ENCODE measurements at regions not wholly inside any gene's neighbourhood (a gene's known extent, or its start where the extent isn't known, plus 50 kb on each side); places are given as distances from the start of the nearest gene placed in this dataset.

- in situ Hi-C loops (cut with MboI; ENCODE audit: low sequenced_read_pairs in 4 of 4) (no loop called here), intact Hi-C loops (cut with DNase I; ENCODE audit: low total_unique reads) (no loop called here)
- H3K27ac ChIP-seq = no peak overlapping the region
- H3K4me3 ChIP-seq = no peak overlapping the region
- no peaks in the 10 kb centered on the region for H3K36me3 ChIP-seq
- TF ChIP-seq, protein P1, sequence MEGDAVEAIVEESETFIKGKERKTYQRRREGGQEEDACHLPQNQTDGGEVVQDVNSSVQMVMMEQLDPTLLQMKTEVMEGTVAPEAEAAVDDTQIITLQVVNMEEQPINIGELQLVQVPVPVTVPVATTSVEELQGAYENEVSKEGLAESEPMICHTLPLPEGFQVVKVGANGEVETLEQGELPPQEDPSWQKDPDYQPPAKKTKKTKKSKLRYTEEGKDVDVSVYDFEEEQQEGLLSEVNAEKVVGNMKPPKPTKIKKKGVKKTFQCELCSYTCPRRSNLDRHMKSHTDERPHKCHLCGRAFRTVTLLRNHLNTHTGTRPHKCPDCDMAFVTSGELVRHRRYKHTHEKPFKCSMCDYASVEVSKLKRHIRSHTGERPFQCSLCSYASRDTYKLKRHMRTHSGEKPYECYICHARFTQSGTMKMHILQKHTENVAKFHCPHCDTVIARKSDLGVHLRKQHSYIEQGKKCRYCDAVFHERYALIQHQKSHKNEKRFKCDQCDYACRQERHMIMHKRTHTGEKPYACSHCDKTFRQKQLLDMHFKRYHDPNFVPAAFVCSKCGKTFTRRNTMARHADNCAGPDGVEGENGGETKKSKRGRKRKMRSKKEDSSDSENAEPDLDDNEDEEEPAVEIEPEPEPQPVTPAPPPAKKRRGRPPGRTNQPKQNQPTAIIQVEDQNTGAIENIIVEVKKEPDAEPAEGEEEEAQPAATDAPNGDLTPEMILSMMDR (IDR thresholded peaks at IDR 0.05 in 4 of 5, conservative IDR thresholded peaks at IDR 0.05 in 1 of 5) = no peak
- TF ChIP-seq POLR2A (IDR thresholded peaks at IDR 0.05) = no peak
- H3K4me1 ChIP-seq = no peaks in the 10 kb centered on the region
- H3K9me3 ChIP-seq = no peaks in the 10 kb centered on the region
- no peaks in the 10 kb centered on the region for H3K27me3 ChIP-seq
- DNase-seq (no peak), ATAC-seq (no peak)
Measured at GRCh38 chr18:75531212-75531850, 103.8 kb upstream of the SMIM21 start.

GRCh38 chr18:75530566-75531211 lies 103.2 kb upstream of the SMIM21 start:
- H3K4me3 ChIP-seq = no peak overlapping the region
- ATAC-seq (no peak), DNase-seq (no peak)
- in situ Hi-C loops (cut with MboI; ENCODE audit: low sequenced_read_pairs in 4 of 4) (no loop called here), intact Hi-C loops (cut with DNase I; ENCODE audit: low total_unique reads) (no loop called here)
- no peak overlapping the region for H3K27ac ChIP-seq
- H3K27me3 ChIP-seq = no peaks in the 10 kb centered on the region
- H3K9me3 ChIP-seq = no peaks in the 10 kb centered on the region
- TF ChIP-seq POLR2A (IDR thresholded peaks at IDR 0.05) = no peak
- TF ChIP-seq, protein P1 (IDR thresholded peaks at IDR 0.05 in 4 of 5, conservative IDR thresholded peaks at IDR 0.05 in 1 of 5) = no peak
- no peaks in the 10 kb centered on the region for H3K4me1 ChIP-seq
- H3K36me3 ChIP-seq = no peaks in the 10 kb centered on the region

DNA sequence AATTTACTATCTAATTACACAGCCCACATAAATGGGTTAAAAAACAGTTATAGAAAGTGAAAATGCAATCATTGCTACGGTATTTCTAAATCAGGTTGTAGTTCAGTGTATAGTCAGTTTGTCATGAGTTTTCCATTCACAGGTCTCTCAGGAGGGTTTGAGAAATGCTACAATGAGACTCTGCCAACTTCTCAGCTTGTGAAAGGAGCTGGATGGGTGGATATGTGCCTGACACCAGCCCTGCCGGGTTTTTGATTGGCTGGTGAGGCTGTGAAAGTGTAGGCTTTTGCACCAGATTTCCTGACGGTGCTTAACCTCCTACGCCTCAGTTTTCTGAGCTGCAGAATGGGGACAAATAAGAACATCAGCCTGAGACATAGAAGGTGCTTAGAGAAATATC lies 102.6 kb upstream of the SMIM21 start:
- TF ChIP-seq, protein P1 (IDR thresholded peaks at IDR 0.05 in 4 of 5, conservative IDR thresholded peaks at IDR 0.05 in 1 of 5) = no peak
- TF ChIP-seq POLR2A (IDR thresholded peaks at IDR 0.05) = no peak
- no peak overlapping the region for H3K27ac ChIP-seq
- no peak for ATAC-seq
- H3K4me3 ChIP-seq = no peak overlapping the region
- H3K9me3 ChIP-seq = no peaks in the 10 kb centered on the region
- no peak for DNase-seq
- H3K36me3 ChIP-seq = no peaks in the 10 kb centered on the region
- no peaks in the 10 kb centered on the region for H3K27me3 ChIP-seq
- H3K4me1 ChIP-seq = no peaks in the 10 kb centered on the region
- in situ Hi-C loops (cut with MboI; ENCODE audit: low sequenced_read_pairs in 4 of 4) = no loop called here
- intact Hi-C loops (cut with DNase I; ENCODE audit: low total_unique reads) = no loop called here

DNA sequence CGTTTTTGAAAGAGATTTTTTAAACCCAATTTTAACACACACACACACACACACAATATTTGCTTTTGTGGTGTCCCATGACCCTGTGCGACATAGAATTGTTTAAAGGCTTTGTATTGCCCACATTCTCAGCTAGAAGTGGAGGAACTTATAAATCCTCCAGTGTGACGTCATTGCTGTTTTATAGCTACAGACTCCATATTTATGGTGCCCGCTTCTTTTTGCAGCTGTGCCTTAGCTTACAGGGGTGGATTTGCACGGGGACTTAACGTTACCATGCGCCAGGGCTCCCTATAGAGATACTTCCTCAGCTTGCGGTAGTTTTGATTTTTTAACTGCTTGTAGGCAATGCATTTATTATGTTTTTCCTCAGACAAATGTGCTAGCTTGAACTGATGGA lies 101.9 kb upstream of the SMIM21 start:
- no peak for DNase-seq
- H3K27ac ChIP-seq = no peak overlapping the region
- no peak for TF ChIP-seq POLR2A (IDR thresholded peaks at IDR 0.05)
- TF ChIP-seq, protein P1 (IDR thresholded peaks at IDR 0.05 in 4 of 5, conservative IDR thresholded peaks at IDR 0.05 in 1 of 5) = no peak
- no peak for ATAC-seq
- H3K27me3 ChIP-seq = no peaks in the 10 kb centered on the region
- no peak overlapping the region for H3K4me3 ChIP-seq
- no peaks in the 10 kb centered on the region for H3K36me3 ChIP-seq
- in situ Hi-C loops (cut with MboI; ENCODE audit: low sequenced_read_pairs in 4 of 4) (no loop called here), intact Hi-C loops (cut with DNase I; ENCODE audit: low total_unique reads) (no loop called here)
- no peaks in the 10 kb centered on the region for H3K4me1 ChIP-seq
- H3K9me3 ChIP-seq = no peaks in the 10 kb centered on the region
